Caki2 (cell line): ENCODE measurements at regions not wholly inside any gene's neighbourhood (a gene's known extent, or its start where the extent isn't known, plus 50 kb on each side); places are given as distances from the start of the nearest gene placed in this dataset.
"Not testable (repeated sequence)": the region's sequence is repeated elsewhere in the genome, so short reads cannot be mapped to it uniquely, and the experiment has no call there.

Experiments used
- DNase-seq: peaks from one replicate; pipeline ENCODE4 v3.0.0-alpha.2; 2015; ENCODE audit warnings: low read depth
- in situ Hi-C: cut with HindIII; loops from 2 replicates; pipeline ENCODE4 v1.10.0; 2016; ENCODE audit warnings: low sequenced_read_pairs, low pct_unique_long_range_greater_than_20kb, mixed read lengths

- DNase-seq = no peak
- in situ Hi-C loops = no loop called here
Observed at GRCh38 chr14:76688383-76688671, 72.9 kb upstream of the VASH1 start.

GRCh38 chr14:76690502-76691105, 70.7 kb upstream of the VASH1 start:
- in situ Hi-C loops = no loop called here
- DNase-seq = no peak

GRCh38 chr14:76694106-76694505, 67.2 kb upstream of the VASH1 start:
- in situ Hi-C loops = no loop called here
- DNase-seq = no peak

GRCh38 chr14:76695263-76695920, 65.9 kb upstream of the VASH1 start:
- no peak for DNase-seq
- in situ Hi-C loops = no loop called here

- DNase-seq = no peak
- in situ Hi-C loops = no loop called here
Observed at GRCh38 chr14:76696361-76696760, 64.9 kb upstream of the VASH1 start.

GRCh38 chr14:76696791-76697190, 64.5 kb upstream of the VASH1 start:
- in situ Hi-C loops = no loop called here
- no peak for DNase-seq

- in situ Hi-C loops = no loop called here
- no peak for DNase-seq
Observed at GRCh38 chr14:76697246-76697905, 63.9 kb upstream of the VASH1 start.

GRCh38 chr14:76698191-76698590, 63.1 kb upstream of the VASH1 start:
- no peak for DNase-seq

GRCh38 chr14:76698631-76699030, 62.6 kb upstream of the VASH1 start:
- in situ Hi-C loops = no loop called here
- DNase-seq = no peak

More at GRCh38 chr14:76698191-76698590, 63.1 kb upstream of the VASH1 start:
- in situ Hi-C loops = no loop called here

- DNase-seq = no peak
- in situ Hi-C loops = no loop called here
Observed at GRCh38 chr14:76699209-76699938, 61.9 kb upstream of the VASH1 start.

GRCh38 chr14:76699939-76700590, 61.2 kb upstream of the VASH1 start:
- in situ Hi-C loops = no loop called here
- no peak for DNase-seq

- DNase-seq = no peak
Observed at GRCh38 chr14:76701436-76701835, 59.8 kb upstream of the VASH1 start.

GRCh38 chr14:76701981-76702380, 59.3 kb upstream of the VASH1 start:
- DNase-seq = no peak
- in situ Hi-C loops = no loop called here

More at GRCh38 chr14:76701436-76701835, 59.8 kb upstream of the VASH1 start:
- in situ Hi-C loops = no loop called here

- DNase-seq = no peak
- in situ Hi-C loops = no loop called here
Observed at GRCh38 chr14:76705214-76705613, 56.1 kb upstream of the VASH1 start.

- in situ Hi-C loops, DNase-seq: not testable (repeated sequence)
Observed at GRCh38 chr14:76706207-76706606, 55.1 kb upstream of the VASH1 start.

GRCh38 chr14:76706811-76707210, 54.5 kb upstream of the VASH1 start:
- in situ Hi-C loops = no loop called here
- DNase-seq = no peak

GRCh38 chr14:76708028-76708427, 53.2 kb upstream of the VASH1 start:
- in situ Hi-C loops = no loop called here
- no peak for DNase-seq

- in situ Hi-C loops = no loop called here
Observed at GRCh38 chr14:76708771-76709170, 52.5 kb upstream of the VASH1 start.

More at GRCh38 chr14:76708771-76709170, 52.5 kb upstream of the VASH1 start:
- no peak for DNase-seq
